K562 (cell line): ENCODE measurements at regions not wholly inside any gene's neighbourhood (a gene's known extent, or its start where the extent isn't known, plus 50 kb on each side); places are given as distances from the start of the nearest gene placed in this dataset.

ENCODE experiments used
- CTCF ChIP-seq, 3 experiments: IDR thresholded peaks in 2 of 3; conservative IDR thresholded peaks in 1 of 3; 2 replicates each; pipeline ENCODE4 v1.5.1; 2011 to 2012; ENCODE audit warnings: low read length in 3 of 3, mild to moderate bottlenecking in 3 of 3, control low read depth in 2 of 3, improper control_type of control experiment in 1 of 3, inconsistent platforms in 1 of 3, low read depth in 1 of 3, mixed read lengths in 1 of 3, moderate library complexity in 1 of 3; ENCODE audit not compliant: insufficient read depth in 2 of 3
- NFE2L1 ChIP-seq: fragments of 450-650 bp; IDR thresholded peaks from 2 replicates; pipeline ENCODE4 v1.6.1; 2016; ENCODE audit warnings: missing genetic modification characterization, low read depth, mild to moderate bottlenecking, missing compliant biosample characterization, moderate library complexity, borderline replicate concordance
- NONO ChIP-seq, 2 experiments: fragments of 200-400 bp in 1 of 2; fragments of 450-650 bp in 1 of 2; formaldehyde crosslinking in 1 of 2; IDR thresholded peaks; 2 replicates each; pipeline ENCODE4 v1.6.1; 2017; ENCODE audit warnings: low read depth in 2 of 2, mild to moderate bottlenecking in 2 of 2, moderate library complexity in 2 of 2, low read length in 1 of 2
- RBM17 ChIP-seq: fragments of 200-400 bp; formaldehyde crosslinking; IDR thresholded peaks from 2 replicates; pipeline ENCODE4 v1.6.1; 2017; ENCODE audit warnings: low read depth, mild to moderate bottlenecking, low read length, borderline replicate concordance
- SP1 ChIP-seq: sonication (generic); formaldehyde crosslinking; IDR thresholded peaks from 2 replicates; pipeline ENCODE4 v1.8.1; 2022; ENCODE audit warnings: mild to moderate bottlenecking, missing genetic modification reagents
- TOE1 ChIP-seq, 2 experiments: fragments of 450-650 bp in 1 of 2; sonication (generic) in 1 of 2; formaldehyde crosslinking in 1 of 2; IDR thresholded peaks; 2 replicates each; pipeline versions ENCODE4 v1.7.1 to v1.8.0; 2016 to 2022; ENCODE audit warnings: borderline replicate concordance in 2 of 2, mild to moderate bottlenecking in 2 of 2, antibody characterized with exemption in 1 of 2, inconsistent platforms in 1 of 2, low read depth in 1 of 2, missing genetic modification reagents in 1 of 2, moderate library complexity in 1 of 2
- ZNF324 ChIP-seq: fragments of 250-450 bp; sonication (Bioruptor Pico); IDR thresholded peaks from 2 replicates; pipeline ENCODE4 v1.4.0; 2020; ENCODE audit warnings: mild to moderate bottlenecking
- ZNF707 ChIP-seq: fragments of 250-450 bp; sonication (Bioruptor Pico); conservative IDR thresholded peaks from 2 replicates; pipeline ENCODE4 v1.8.0; 2022; ENCODE audit warnings: inconsistent platforms, mild to moderate bottlenecking, moderate library complexity
- TF ChIP-seq, protein P1 (sequence below): sonication (generic); formaldehyde crosslinking; IDR thresholded peaks from 2 replicates; pipeline ENCODE4 v1.8.1; 2022; ENCODE audit warnings: missing genetic modification reagents

DNA sequence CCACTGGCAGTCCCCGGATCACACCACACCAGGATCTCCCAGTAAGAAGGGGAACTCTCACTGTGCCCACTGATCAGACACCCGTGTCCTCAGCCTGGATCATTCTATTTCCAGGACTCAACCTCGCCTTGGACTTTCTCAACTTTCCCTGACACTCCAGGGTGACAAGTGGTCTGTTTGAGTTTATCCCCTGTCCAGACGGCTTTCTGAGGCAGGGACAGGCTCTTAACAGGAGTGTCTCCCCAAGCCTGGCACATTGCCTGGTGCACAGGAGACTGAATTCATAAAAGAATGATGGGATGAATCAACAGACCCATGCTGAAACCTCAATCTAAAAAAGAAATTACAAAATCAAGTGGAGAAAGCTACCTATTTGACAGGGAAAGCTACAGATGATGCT lies 606.6 kb downstream of the EFNB2 start:
- TF ChIP-seq TOE1 (IDR thresholded peaks at IDR 0.05; ENCODE audit: borderline replicate concordance): no peak
- no peak for TF ChIP-seq TOE1 (CRISPR knock-in tag; IDR thresholded peaks at IDR 0.05; ENCODE audit: borderline replicate concordance, low read depth)
- no peak for TF ChIP-seq SP1 (CRISPR knock-in tag)
- no peak for TF ChIP-seq NFE2L1
- TF ChIP-seq NONO (IDR thresholded peaks at IDR 0.05; ENCODE audit: low read depth in 2 of 2, low read length in 1 of 2): no peak
- TF ChIP-seq ZNF324 (CRISPR knock-in tag): no peak
- TF ChIP-seq ZNF707: no peak
- no peak for TF ChIP-seq CTCF (IDR thresholded peaks at IDR 0.05 in 2 of 3, conservative IDR thresholded peaks at IDR 0.05 in 1 of 3; ENCODE audit: insufficient read depth in 2 of 3, low read depth in 1 of 3, low read length in 3 of 3)
- TF ChIP-seq, protein P1, sequence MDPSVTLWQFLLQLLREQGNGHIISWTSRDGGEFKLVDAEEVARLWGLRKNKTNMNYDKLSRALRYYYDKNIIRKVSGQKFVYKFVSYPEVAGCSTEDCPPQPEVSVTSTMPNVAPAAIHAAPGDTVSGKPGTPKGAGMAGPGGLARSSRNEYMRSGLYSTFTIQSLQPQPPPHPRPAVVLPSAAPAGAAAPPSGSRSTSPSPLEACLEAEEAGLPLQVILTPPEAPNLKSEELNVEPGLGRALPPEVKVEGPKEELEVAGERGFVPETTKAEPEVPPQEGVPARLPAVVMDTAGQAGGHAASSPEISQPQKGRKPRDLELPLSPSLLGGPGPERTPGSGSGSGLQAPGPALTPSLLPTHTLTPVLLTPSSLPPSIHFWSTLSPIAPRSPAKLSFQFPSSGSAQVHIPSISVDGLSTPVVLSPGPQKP: no peak
- TF ChIP-seq RBM17: no peak
